Liver (tissue), 8 donors: ENCODE measurements at regions not wholly inside any gene's neighbourhood (a gene's known extent, or its start where the extent isn't known, plus 50 kb on each side); places are given as distances from the start of the nearest gene placed in this dataset.

Experiments
- DNase-seq: peaks from one replicate; pipeline ENCODE4 v3.0.0-alpha.2; 2017; ENCODE audit warnings: low spot score
- H3K27ac ChIP-seq, 2 donors: one replicate each; pipeline ENCODE4 v1.7.0; 2013; ENCODE audit warnings: inconsistent platforms in 2 of 2, low read length in 2 of 2, control low read depth in 1 of 2, low read depth in 1 of 2, mild to moderate bottlenecking in 1 of 2
- H3K27me3 ChIP-seq, 4 donors: one replicate each; pipeline versions ENCODE4 v1.6.1 to v1.7.0; 2013; ENCODE audit warnings: low read length in 3 of 4, inconsistent platforms in 1 of 4, mild to moderate bottlenecking in 1 of 4, moderate library complexity in 1 of 4; ENCODE audit not compliant: control insufficient read depth in 4 of 4, insufficient read depth in 4 of 4
- H3K36me3 ChIP-seq, 4 donors: one replicate each; pipeline versions ENCODE4 v1.6.1 to v1.7.0; 2013; ENCODE audit warnings: low read length in 3 of 4, mild to moderate bottlenecking in 3 of 4, low read depth in 1 of 4, moderate library complexity in 1 of 4; ENCODE audit not compliant: control insufficient read depth in 4 of 4, insufficient read depth in 3 of 4
- H3K4me1 ChIP-seq, 4 donors: one replicate each; pipeline versions ENCODE4 v1.6.1 to v1.7.0; 2013; ENCODE audit warnings: low read length in 3 of 4, mild to moderate bottlenecking in 3 of 4, moderate library complexity in 1 of 4; ENCODE audit not compliant: control insufficient read depth in 4 of 4, insufficient read depth in 4 of 4
- H3K4me3 ChIP-seq, 3 donors: one replicate each; pipeline versions ENCODE4 v1.6.1 to v1.7.0; 2013; ENCODE audit warnings: low read length in 3 of 3, control low read depth in 1 of 3, low read depth in 1 of 3, mild to moderate bottlenecking in 1 of 3
- H3K9ac ChIP-seq, 2 donors: one replicate each; pipeline ENCODE4 v1.7.0; 2013; ENCODE audit warnings: low read length in 2 of 2, mild to moderate bottlenecking in 2 of 2, moderate library complexity in 2 of 2, control low read depth in 1 of 2, low read depth in 1 of 2
- H3K9me3 ChIP-seq, 4 donors: one replicate each; pipeline versions ENCODE4 v1.6.1 to v1.7.0; 2013; ENCODE audit warnings: low read length in 3 of 4; ENCODE audit not compliant: control insufficient read depth in 4 of 4
- ATF3 ChIP-seq: IDR thresholded peaks from 2 replicates; pipeline ENCODE4 v1.6.1; 2016; ENCODE audit warnings: antibody characterized with exemption
- CTCF ChIP-seq: fragments of 150-350 bp; IDR thresholded peaks from 2 replicates; pipeline ENCODE4 v1.5.1; 2017; ENCODE audit warnings: improper control_type of control experiment, low read depth, low read length; ENCODE audit not compliant: missing input control
- EGR1 ChIP-seq, 2 donors: IDR thresholded peaks; 2 replicates each; pipeline ENCODE4 v1.6.1; 2016 to 2018; ENCODE audit warnings: antibody characterized with exemption in 2 of 2, low read depth in 2 of 2
- FOXA1 ChIP-seq: IDR thresholded peaks from 2 replicates; pipeline ENCODE4 v1.6.1; 2016; ENCODE audit warnings: antibody characterized with exemption
- FOXA2 ChIP-seq: IDR thresholded peaks from 2 replicates; pipeline ENCODE4 v1.6.1; 2016; ENCODE audit warnings: antibody characterized with exemption
- GABPA ChIP-seq, 2 donors: IDR thresholded peaks in 1 of 2; conservative IDR thresholded peaks in 1 of 2; 2 replicates each; pipeline ENCODE4 v1.6.1; 2016; ENCODE audit warnings: antibody characterized with exemption in 2 of 2, mild to moderate bottlenecking in 1 of 2, moderate library complexity in 1 of 2
- HNF4A ChIP-seq, 2 donors: conservative IDR thresholded peaks; 2 replicates each; pipeline ENCODE4 v1.6.1; 2016; ENCODE audit warnings: antibody characterized with exemption in 2 of 2, mild to moderate bottlenecking in 2 of 2
- HNF4G ChIP-seq: IDR thresholded peaks from 2 replicates; pipeline ENCODE4 v1.6.1; 2016; ENCODE audit warnings: antibody characterized with exemption
- JUND ChIP-seq, 2 donors: IDR thresholded peaks; 2 replicates each; pipeline ENCODE4 v1.6.1; 2016; ENCODE audit warnings: antibody characterized with exemption in 2 of 2
- MAX ChIP-seq: IDR thresholded peaks from 2 replicates; pipeline ENCODE4 v1.6.1; 2016; ENCODE audit warnings: antibody characterized with exemption
- NR2F2 ChIP-seq: IDR thresholded peaks from 2 replicates; pipeline ENCODE4 v1.6.1; 2016; ENCODE audit warnings: antibody characterized with exemption
- RAD21 ChIP-seq, 2 donors: IDR thresholded peaks; 2 replicates each; pipeline ENCODE4 v1.6.1; 2016; ENCODE audit warnings: antibody characterized with exemption in 2 of 2, mild to moderate bottlenecking in 2 of 2
- REST ChIP-seq: IDR thresholded peaks from 2 replicates; pipeline ENCODE4 v1.6.1; 2016; ENCODE audit warnings: antibody characterized with exemption, mild to moderate bottlenecking
- RXRA ChIP-seq, 2 donors: IDR thresholded peaks; 2 replicates each; pipeline ENCODE4 v1.6.1; 2017 to 2018; ENCODE audit warnings: antibody characterized with exemption in 2 of 2, mild to moderate bottlenecking in 1 of 2
- SP1 ChIP-seq: IDR thresholded peaks from 2 replicates; pipeline ENCODE4 v1.6.1; 2018; ENCODE audit warnings: antibody characterized with exemption, mild to moderate bottlenecking
- TAF1 ChIP-seq: conservative IDR thresholded peaks from 2 replicates; pipeline ENCODE4 v1.6.1; 2016; ENCODE audit warnings: antibody characterized with exemption, mild to moderate bottlenecking
- YY1 ChIP-seq: IDR thresholded peaks from 2 replicates; pipeline ENCODE4 v1.6.1; 2016; ENCODE audit warnings: antibody characterized with exemption, mild to moderate bottlenecking
- ZBTB33 ChIP-seq: IDR thresholded peaks from 2 replicates; pipeline ENCODE4 v1.6.1; 2016; ENCODE audit warnings: antibody characterized with exemption
- WGBS: extraction: QIAGEN DNeasy Blood & Tissue Kit; methylation state at CpG from one replicate; pipeline ENCODE4 v1.1.7; 2013; 5-methylcytosine and 5-hydroxymethylcytosine counted together
- donor health status: healthy.
- donor health status: healthy.
- donor health status: healthy.
- donor health status: healthy.
- donor health status: healthy.

- no peak for DNase-seq
- Histone ChIP-seq H3K9ac (no peak overlapping the region), H3K27me3 (no peaks in the 10 kb centered on the region), H3K4me1 (no peaks in the 10 kb centered on the region), H3K36me3 (no peaks in the 10 kb centered on the region), H3K4me3 (no peak overlapping the region), H3K9me3 (no peaks in the 10 kb centered on the region), H3K27ac (no peak overlapping the region)
- WGBS: 84% methylated on average over 2 of the region's 2 CpGs
- TF ChIP-seq FOXA1 (no peak), REST (no peak), TAF1 (no peak), ATF3 (no peak), SP1 (no peak), RXRA (IDR thresholded peaks at IDR 0.05) (no peak), HNF4A (conservative IDR thresholded peaks at IDR 0.05) (no peak), EGR1 (IDR thresholded peaks at IDR 0.05; ENCODE audit: low read depth in 2 of 2) (no peak), NR2F2 (no peak), MAX (no peak), CTCF (no peak), HNF4G (no peak), FOXA2 (no peak), YY1 (no peak)
Measured at GRCh38 chr10:106083572-106083971, 1080.9 kb downstream of the SORCS1 start.

- no peak for DNase-seq
- Histone ChIP-seq H3K4me3 (no peak overlapping the region), H3K9me3 (no peaks in the 10 kb centered on the region), H3K4me1 (no peaks in the 10 kb centered on the region), H3K27ac (no peak overlapping the region), H3K27me3 (no peaks in the 10 kb centered on the region), H3K36me3 (no peaks in the 10 kb centered on the region), H3K9ac (no peak overlapping the region)
- 90% methylated on average over 3 of the region's 3 CpGs for WGBS
- TF ChIP-seq RXRA (IDR thresholded peaks at IDR 0.05) (no peak), ATF3 (no peak), HNF4A (conservative IDR thresholded peaks at IDR 0.05) (no peak), YY1 (no peak), EGR1 (IDR thresholded peaks at IDR 0.05; ENCODE audit: low read depth in 2 of 2) (no peak), RAD21 (IDR thresholded peaks at IDR 0.05) (no peak), JUND (IDR thresholded peaks at IDR 0.05) (no peak), REST (no peak), GABPA (IDR thresholded peaks at IDR 0.05 in 1 of 2, conservative IDR thresholded peaks at IDR 0.05 in 1 of 2) (no peak), TAF1 (no peak), FOXA1 (no peak), SP1 (no peak), FOXA2 (no peak), HNF4G (no peak), NR2F2 (no peak), ZBTB33 (no peak), MAX (no peak)
Measured at GRCh38 chr10:106082865-106083264, 1081.6 kb downstream of the SORCS1 start.
